ENCODE measurements at regions not wholly inside any gene's neighbourhood (a gene's known extent, or its start where the extent isn't known, plus 50 kb on each side); places are given as distances from the start of the nearest gene placed in this dataset.

DNA sequence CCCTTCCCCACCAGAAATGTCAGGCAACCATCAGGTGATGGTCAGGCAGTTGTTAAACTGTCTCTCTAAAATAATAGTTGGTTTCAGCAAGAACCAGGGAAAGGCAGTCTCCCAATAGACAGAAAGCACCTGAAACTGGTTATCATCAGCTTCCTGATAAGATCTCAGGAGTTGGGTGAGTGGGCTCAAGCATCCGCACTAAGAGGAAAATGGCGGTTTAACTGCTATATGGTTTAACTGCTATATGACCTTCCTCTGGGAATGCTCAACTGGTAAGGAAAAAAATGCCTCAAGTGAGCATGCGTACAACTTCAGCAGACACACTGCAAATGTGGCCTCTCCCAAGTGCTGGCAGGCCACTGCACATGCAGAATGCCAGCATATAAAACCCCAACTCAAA, 240.8 kb upstream of the CMC1 start:
- Histone ChIP-seq H3K4me3 (ENCODE audit: low read length) (no peak overlapping the region), H3K27me3 (ENCODE audit: insufficient read depth, low read depth, low read length) (no peaks in the 10 kb centered on the region), H3K27ac (ENCODE audit: low read length) (no peak overlapping the region), H3K4me2 (ENCODE audit: low read length) (no peak overlapping the region), H3K9ac (ENCODE audit: low read length) (no peak overlapping the region), H3F3A (ENCODE audit: insufficient read depth, low read length, poor library complexity, severe bottlenecking) (no peaks in the 10 kb centered on the region), H3K36me3 (ENCODE audit: insufficient read depth, low read length) (no peaks in the 10 kb centered on the region), H2AFZ (ENCODE audit: low read depth, low read length) (no peak overlapping the region), H3K9me3 (ENCODE audit: low read length) (no peaks in the 10 kb centered on the region), H3K79me2 (replicated peaks; ENCODE audit: insufficient read depth, low read length) (no peaks in the 10 kb centered on the region), H4K20me1 (ENCODE audit: insufficient read depth) (no peaks in the 10 kb centered on the region), H3K9me2 (ENCODE audit: insufficient read depth, low read length) (no peaks in the 10 kb centered on the region)
- TF ChIP-seq EZH2 (IDR thresholded peaks at IDR 0.05; ENCODE audit: borderline replicate concordance, insufficient read depth, low read length, poor library complexity, severe bottlenecking) (no peak), EP300 (conservative IDR thresholded peaks at IDR 0.05; ENCODE audit: poor library complexity, severe bottlenecking) (no peak), RAD21 (conservative IDR thresholded peaks at IDR 0.05) (no peak), SMC3 (conservative IDR thresholded peaks at IDR 0.05; ENCODE audit: poor library complexity) (no peak), MXI1 (conservative IDR thresholded peaks at IDR 0.05; ENCODE audit: poor library complexity, severe bottlenecking) (no peak), POLR2AphosphoS5 (IDR thresholded peaks at IDR 0.05) (no peak), TAF1 (IDR thresholded peaks at IDR 0.05; ENCODE audit: low read depth) (no peak)
- TF ChIP-seq, protein P1, sequence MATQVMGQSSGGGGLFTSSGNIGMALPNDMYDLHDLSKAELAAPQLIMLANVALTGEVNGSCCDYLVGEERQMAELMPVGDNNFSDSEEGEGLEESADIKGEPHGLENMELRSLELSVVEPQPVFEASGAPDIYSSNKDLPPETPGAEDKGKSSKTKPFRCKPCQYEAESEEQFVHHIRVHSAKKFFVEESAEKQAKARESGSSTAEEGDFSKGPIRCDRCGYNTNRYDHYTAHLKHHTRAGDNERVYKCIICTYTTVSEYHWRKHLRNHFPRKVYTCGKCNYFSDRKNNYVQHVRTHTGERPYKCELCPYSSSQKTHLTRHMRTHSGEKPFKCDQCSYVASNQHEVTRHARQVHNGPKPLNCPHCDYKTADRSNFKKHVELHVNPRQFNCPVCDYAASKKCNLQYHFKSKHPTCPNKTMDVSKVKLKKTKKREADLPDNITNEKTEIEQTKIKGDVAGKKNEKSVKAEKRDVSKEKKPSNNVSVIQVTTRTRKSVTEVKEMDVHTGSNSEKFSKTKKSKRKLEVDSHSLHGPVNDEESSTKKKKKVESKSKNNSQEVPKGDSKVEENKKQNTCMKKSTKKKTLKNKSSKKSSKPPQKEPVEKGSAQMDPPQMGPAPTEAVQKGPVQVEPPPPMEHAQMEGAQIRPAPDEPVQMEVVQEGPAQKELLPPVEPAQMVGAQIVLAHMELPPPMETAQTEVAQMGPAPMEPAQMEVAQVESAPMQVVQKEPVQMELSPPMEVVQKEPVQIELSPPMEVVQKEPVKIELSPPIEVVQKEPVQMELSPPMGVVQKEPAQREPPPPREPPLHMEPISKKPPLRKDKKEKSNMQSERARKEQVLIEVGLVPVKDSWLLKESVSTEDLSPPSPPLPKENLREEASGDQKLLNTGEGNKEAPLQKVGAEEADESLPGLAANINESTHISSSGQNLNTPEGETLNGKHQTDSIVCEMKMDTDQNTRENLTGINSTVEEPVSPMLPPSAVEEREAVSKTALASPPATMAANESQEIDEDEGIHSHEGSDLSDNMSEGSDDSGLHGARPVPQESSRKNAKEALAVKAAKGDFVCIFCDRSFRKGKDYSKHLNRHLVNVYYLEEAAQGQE (IDR thresholded peaks at IDR 0.05; ENCODE audit: borderline replicate concordance): no peak
- TF ChIP-seq, protein P2, sequence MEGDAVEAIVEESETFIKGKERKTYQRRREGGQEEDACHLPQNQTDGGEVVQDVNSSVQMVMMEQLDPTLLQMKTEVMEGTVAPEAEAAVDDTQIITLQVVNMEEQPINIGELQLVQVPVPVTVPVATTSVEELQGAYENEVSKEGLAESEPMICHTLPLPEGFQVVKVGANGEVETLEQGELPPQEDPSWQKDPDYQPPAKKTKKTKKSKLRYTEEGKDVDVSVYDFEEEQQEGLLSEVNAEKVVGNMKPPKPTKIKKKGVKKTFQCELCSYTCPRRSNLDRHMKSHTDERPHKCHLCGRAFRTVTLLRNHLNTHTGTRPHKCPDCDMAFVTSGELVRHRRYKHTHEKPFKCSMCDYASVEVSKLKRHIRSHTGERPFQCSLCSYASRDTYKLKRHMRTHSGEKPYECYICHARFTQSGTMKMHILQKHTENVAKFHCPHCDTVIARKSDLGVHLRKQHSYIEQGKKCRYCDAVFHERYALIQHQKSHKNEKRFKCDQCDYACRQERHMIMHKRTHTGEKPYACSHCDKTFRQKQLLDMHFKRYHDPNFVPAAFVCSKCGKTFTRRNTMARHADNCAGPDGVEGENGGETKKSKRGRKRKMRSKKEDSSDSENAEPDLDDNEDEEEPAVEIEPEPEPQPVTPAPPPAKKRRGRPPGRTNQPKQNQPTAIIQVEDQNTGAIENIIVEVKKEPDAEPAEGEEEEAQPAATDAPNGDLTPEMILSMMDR (IDR thresholded peaks at IDR 0.05; ENCODE audit: poor library complexity, severe bottlenecking): no peak

DNA sequence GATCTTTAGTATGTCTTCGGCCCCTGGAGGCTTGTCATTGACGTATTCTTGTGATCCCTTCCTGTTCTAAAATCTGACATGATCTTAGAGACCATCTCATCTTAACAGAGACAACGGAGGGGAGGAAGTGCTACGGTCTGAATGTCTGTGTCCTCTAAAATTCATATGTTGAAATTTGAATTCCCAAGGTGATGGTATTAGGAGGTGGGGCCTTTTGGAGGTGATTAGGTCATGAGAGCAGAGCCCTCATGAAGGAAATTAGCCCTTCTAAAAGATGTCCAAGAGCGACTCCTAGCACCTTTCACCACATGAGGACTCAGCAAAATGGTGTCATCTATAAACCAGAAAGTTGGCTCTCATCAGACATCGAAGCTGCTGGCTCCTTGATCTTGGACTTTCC, 233.2 kb upstream of the CMC1 start:
- Histone ChIP-seq H3K9me2 (ENCODE audit: insufficient read depth, low read length) (no peaks in the 10 kb centered on the region), H3K79me2 (replicated peaks; ENCODE audit: insufficient read depth, low read length) (no peaks in the 10 kb centered on the region), H3K9me3 (ENCODE audit: low read length) (no peaks in the 10 kb centered on the region), H3K4me2 (ENCODE audit: low read length) (no peak overlapping the region), H2AFZ (ENCODE audit: low read depth, low read length) (no peak overlapping the region), H3F3A (ENCODE audit: insufficient read depth, low read length, poor library complexity, severe bottlenecking) (no peaks in the 10 kb centered on the region), H3K36me3 (ENCODE audit: insufficient read depth, low read length) (no peaks in the 10 kb centered on the region), H3K27me3 (ENCODE audit: insufficient read depth, low read depth, low read length) (no peaks in the 10 kb centered on the region), H3K27ac (ENCODE audit: low read length) (no peak overlapping the region), H4K20me1 (ENCODE audit: insufficient read depth) (no peaks in the 10 kb centered on the region), H3K9ac (ENCODE audit: low read length) (no peak overlapping the region), H3K4me3 (ENCODE audit: low read length) (no peak overlapping the region)
- TF ChIP-seq TAF1 (IDR thresholded peaks at IDR 0.05; ENCODE audit: low read depth) (no peak), EZH2 (IDR thresholded peaks at IDR 0.05; ENCODE audit: borderline replicate concordance, insufficient read depth, low read length, poor library complexity, severe bottlenecking) (no peak), MXI1 (conservative IDR thresholded peaks at IDR 0.05; ENCODE audit: poor library complexity, severe bottlenecking) (no peak), POLR2AphosphoS5 (IDR thresholded peaks at IDR 0.05) (no peak), SMC3 (conservative IDR thresholded peaks at IDR 0.05; ENCODE audit: poor library complexity) (no peak), EP300 (conservative IDR thresholded peaks at IDR 0.05; ENCODE audit: poor library complexity, severe bottlenecking) (no peak)
- TF ChIP-seq, protein P2 (IDR thresholded peaks at IDR 0.05; ENCODE audit: poor library complexity, severe bottlenecking): no peak
- TF ChIP-seq, protein P1 (IDR thresholded peaks at IDR 0.05; ENCODE audit: borderline replicate concordance): no peak
